ENCODE measurements at regions not wholly inside any gene's neighbourhood (a gene's known extent, or its start where the extent isn't known, plus 50 kb on each side); places are given as distances from the start of the nearest gene placed in this dataset.
"Not testable (repeated sequence)": the region's sequence is repeated elsewhere in the genome, so short reads cannot be mapped to it uniquely, and the experiment has no call there.

GRCh38 chr14:40691066-40691465 lies 915.6 kb upstream of the LRFN5 start:
- DNase-seq (ENCODE audit: low spot score): no peak

GRCh38 chr14:40685764-40686163 lies 920.9 kb upstream of the LRFN5 start:
- DNase-seq (ENCODE audit: low spot score): no peak

GRCh38 chr14:40684328-40684727 lies 922.3 kb upstream of the LRFN5 start:
- DNase-seq (ENCODE audit: low spot score): no peak

- no peak for DNase-seq (ENCODE audit: low spot score)
These were observed 924.4 kb upstream of the LRFN5 start for GRCh38 chr14:40682131-40682913.

GRCh38 chr14:40679256-40679655 lies 927.4 kb upstream of the LRFN5 start:
- DNase-seq (ENCODE audit: low spot score): no peak

- DNase-seq (ENCODE audit: low spot score): not testable (repeated sequence)
These were observed 929.5 kb upstream of the LRFN5 start for GRCh38 chr14:40677206-40677605.

GRCh38 chr14:40674502-40674901 lies 932.2 kb upstream of the LRFN5 start:
- no peak for DNase-seq (ENCODE audit: low spot score)

- no peak for DNase-seq (ENCODE audit: low spot score)
These were observed 950.4 kb upstream of the LRFN5 start for GRCh38 chr14:40656311-40656710.

- DNase-seq (ENCODE audit: low spot score): no peak
These were observed 954.5 kb upstream of the LRFN5 start for GRCh38 chr14:40652089-40652691.

GRCh38 chr14:40630471-40630870 lies 976.2 kb upstream of the LRFN5 start:
- DNase-seq (ENCODE audit: low spot score): no peak

GRCh38 chr14:40629551-40630137 lies 977.0 kb upstream of the LRFN5 start:
- DNase-seq (ENCODE audit: low spot score): not testable (repeated sequence)

GRCh38 chr14:40629144-40629543 lies 977.5 kb upstream of the LRFN5 start:
- no peak for DNase-seq (ENCODE audit: low spot score)

GRCh38 chr14:40623643-40624042 lies 983.0 kb upstream of the LRFN5 start:
- no peak for DNase-seq (ENCODE audit: low spot score)

- DNase-seq (ENCODE audit: low spot score): no peak
These were observed 988.3 kb upstream of the LRFN5 start for GRCh38 chr14:40618225-40618898.

GRCh38 chr14:40616579-40616978 lies 990.1 kb upstream of the LRFN5 start:
- DNase-seq (ENCODE audit: low spot score): no peak

GRCh38 chr14:40601063-40601462 lies 1005.6 kb upstream of the LRFN5 start:
- DNase-seq (ENCODE audit: low spot score): no peak

GRCh38 chr14:40599725-40600124 lies 1007.0 kb upstream of the LRFN5 start:
- DNase-seq (ENCODE audit: low spot score): no peak

- no peak for DNase-seq (ENCODE audit: low spot score)
These were observed 1025.4 kb upstream of the LRFN5 start for GRCh38 chr14:40581264-40581663.

- no peak for DNase-seq (ENCODE audit: low spot score)
These were observed 1029.7 kb upstream of the LRFN5 start for GRCh38 chr14:40576880-40577478.

GRCh38 chr14:40574780-40575179 lies 1031.9 kb upstream of the LRFN5 start:
- DNase-seq (ENCODE audit: low spot score): no peak

- no peak for DNase-seq (ENCODE audit: low spot score)
These were observed 1081.4 kb upstream of the LRFN5 start for GRCh38 chr14:40525314-40525713.

- DNase-seq (ENCODE audit: low spot score): no peak
These were observed 1083.6 kb upstream of the LRFN5 start for GRCh38 chr14:40523123-40523522.
